ENCODE measurements at regions not wholly inside any gene's neighbourhood (a gene's known extent, or its start where the extent isn't known, plus 50 kb on each side); places are given as distances from the start of the nearest gene placed in this dataset.
A peak's percentile ranks its signal among the peaks of the same experiment; 100 is the strongest.

GRCh38 chr18:8952174-8952573, 150.3 kb upstream of the NDUFV2 start:
- H3K4me1 Mint-ChIP-seq (ENCODE audit: low read depth, unreplicated experiment): peaks cover 24% of the 10 kb centered on the region
- Histone ChIP-seq H3K9me3 (ENCODE audit: insufficient read depth, low read depth, low read length) (no peaks in the 10 kb centered on the region), H3K27me3 (ENCODE audit: insufficient read depth, low read length) (no peaks in the 10 kb centered on the region), H3K9ac (ENCODE audit: low read length) (no peak overlapping the region), H3K4me2 (ENCODE audit: low read length) (no peak overlapping the region), H3K79me2 (ENCODE audit: insufficient read depth, low read length) (no peaks in the 10 kb centered on the region), H3K36me3 (ENCODE audit: insufficient read depth, low read length) (no peaks in the 10 kb centered on the region), H4K20me1 (ENCODE audit: insufficient read depth, low read length) (no peaks in the 10 kb centered on the region), H2AFZ (ENCODE audit: low read depth, low read length) (no peak overlapping the region), H3K27ac (ENCODE audit: low read depth, low read length) (no peak overlapping the region), H3K4me3 (ENCODE audit: insufficient read depth, low read depth, low read length) (no peak overlapping the region), H3K4me1 (ENCODE audit: insufficient read depth, low read length) (peaks cover 25% of the 10 kb centered on the region)
- no peaks in the 10 kb centered on the region for H3K27me3 Mint-ChIP-seq (ENCODE audit: low read depth, unreplicated experiment)
- TF ChIP-seq EZH2 (IDR thresholded peaks at IDR 0.05; ENCODE audit: insufficient read depth, low read length) (no peak), CTCF (IDR thresholded peaks at IDR 0.05; ENCODE audit: insufficient read depth, low read depth, low read length) (no peak)
- no peak for FAIRE-seq
- H3K9me3 Mint-ChIP-seq (ENCODE audit: unreplicated experiment): peaks cover 23% of the 10 kb centered on the region
- peaks cover 2% of the 10 kb centered on the region for H3K36me3 Mint-ChIP-seq (ENCODE audit: low read depth, unreplicated experiment)
- DNase-seq (ENCODE audit: low read depth): no peak
- no peak overlapping the region for H3K4me3 Mint-ChIP-seq (ENCODE audit: unreplicated experiment)
- H3K27ac Mint-ChIP-seq (ENCODE audit: unreplicated experiment): no peak overlapping the region

- FAIRE-seq (peak; percentile 98), DNase-seq (ENCODE audit: low read depth) (peak; percentile 72)
- Mint-ChIP-seq H3K27ac (ENCODE audit: unreplicated experiment) (no peak overlapping the region), H3K27me3 (ENCODE audit: low read depth, unreplicated experiment) (no peaks in the 10 kb centered on the region), H3K36me3 (ENCODE audit: low read depth, unreplicated experiment) (peaks cover 2% of the 10 kb centered on the region), H3K9me3 (ENCODE audit: unreplicated experiment) (peaks cover 22% of the 10 kb centered on the region), H3K4me1 (ENCODE audit: low read depth, unreplicated experiment) (peaks cover 22% of the 10 kb centered on the region), H3K4me3 (ENCODE audit: unreplicated experiment) (no peak overlapping the region)
- H3K9ac ChIP-seq (ENCODE audit: low read length): no peak overlapping the region
- H3K9me3 ChIP-seq (ENCODE audit: insufficient read depth, low read depth, low read length): no peaks in the 10 kb centered on the region
- no peak overlapping the region for H2AFZ ChIP-seq (ENCODE audit: low read depth, low read length)
- no peak overlapping the region for H3K27ac ChIP-seq (ENCODE audit: low read depth, low read length)
- no peaks in the 10 kb centered on the region for H3K27me3 ChIP-seq (ENCODE audit: insufficient read depth, low read length)
- H3K79me2 ChIP-seq (ENCODE audit: insufficient read depth, low read length): no peaks in the 10 kb centered on the region
- H4K20me1 ChIP-seq (ENCODE audit: insufficient read depth, low read length): no peaks in the 10 kb centered on the region
- TF ChIP-seq CTCF (IDR thresholded peaks at IDR 0.05; ENCODE audit: insufficient read depth, low read depth, low read length) (no peak), EZH2 (IDR thresholded peaks at IDR 0.05; ENCODE audit: insufficient read depth, low read length) (no peak)
- H3K4me3 ChIP-seq (ENCODE audit: insufficient read depth, low read depth, low read length): no peak overlapping the region
- H3K4me1 ChIP-seq (ENCODE audit: insufficient read depth, low read length): peaks cover 18% of the 10 kb centered on the region
- H3K36me3 ChIP-seq (ENCODE audit: insufficient read depth, low read length): no peaks in the 10 kb centered on the region
- H3K4me2 ChIP-seq (ENCODE audit: low read length): no peak overlapping the region
These were observed 149.4 kb upstream of the NDUFV2 start for GRCh38 chr18:8952769-8953760.

- FAIRE-seq: no peak
- no peak overlapping the region for H3K27ac ChIP-seq (ENCODE audit: low read depth, low read length)
- Mint-ChIP-seq H3K4me3 (ENCODE audit: unreplicated experiment) (no peak overlapping the region), H3K9me3 (ENCODE audit: unreplicated experiment) (peaks cover 18% of the 10 kb centered on the region), H3K36me3 (ENCODE audit: low read depth, unreplicated experiment) (peaks cover 2% of the 10 kb centered on the region), H3K27ac (ENCODE audit: unreplicated experiment) (no peak overlapping the region), H3K27me3 (ENCODE audit: low read depth, unreplicated experiment) (no peaks in the 10 kb centered on the region), H3K4me1 (ENCODE audit: low read depth, unreplicated experiment) (peaks cover 25% of the 10 kb centered on the region)
- TF ChIP-seq EZH2 (IDR thresholded peaks at IDR 0.05; ENCODE audit: insufficient read depth, low read length): no peak
- no peak for TF ChIP-seq CTCF (IDR thresholded peaks at IDR 0.05; ENCODE audit: insufficient read depth, low read depth, low read length)
- H3K4me1 ChIP-seq (ENCODE audit: insufficient read depth, low read length): peaks cover 14% of the 10 kb centered on the region
- H3K9ac ChIP-seq (ENCODE audit: low read length): no peak overlapping the region
- DNase-seq (ENCODE audit: low read depth): no peak
- no peaks in the 10 kb centered on the region for H3K79me2 ChIP-seq (ENCODE audit: insufficient read depth, low read length)
- no peak overlapping the region for H3K4me3 ChIP-seq (ENCODE audit: insufficient read depth, low read depth, low read length)
- H2AFZ ChIP-seq (ENCODE audit: low read depth, low read length): no peak overlapping the region
- H3K36me3 ChIP-seq (ENCODE audit: insufficient read depth, low read length): no peaks in the 10 kb centered on the region
- no peaks in the 10 kb centered on the region for H3K27me3 ChIP-seq (ENCODE audit: insufficient read depth, low read length)
- H3K4me2 ChIP-seq (ENCODE audit: low read length): no peak overlapping the region
- no peaks in the 10 kb centered on the region for H4K20me1 ChIP-seq (ENCODE audit: insufficient read depth, low read length)
- no peaks in the 10 kb centered on the region for H3K9me3 ChIP-seq (ENCODE audit: insufficient read depth, low read depth, low read length)
These were observed 144.8 kb upstream of the NDUFV2 start for GRCh38 chr18:8957731-8958130.
